ENCODE measurements at regions not wholly inside any gene's neighbourhood (a gene's known extent, or its start where the extent isn't known, plus 50 kb on each side); places are given as distances from the start of the nearest gene placed in this dataset.

DNA sequence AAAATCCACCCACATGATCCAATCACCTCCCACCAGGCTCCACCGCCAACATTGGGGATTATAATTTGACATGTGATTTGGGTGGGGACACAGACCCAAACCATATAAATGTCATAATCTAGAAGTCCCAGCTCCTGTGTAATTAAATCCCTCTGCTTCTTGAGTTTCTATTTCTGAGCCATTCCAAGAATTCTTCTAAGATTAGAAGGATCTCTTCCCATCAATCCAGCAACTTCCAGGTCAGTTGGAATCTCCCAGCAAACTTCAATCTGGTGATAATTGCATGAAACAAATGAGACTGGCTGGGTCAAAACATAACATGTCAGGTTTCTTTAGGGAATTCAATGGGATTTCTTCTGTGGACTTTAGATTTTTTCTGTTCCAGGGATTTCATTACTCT, 127.8 kb upstream of the CDH5 start:
- H3K4me1 ChIP-seq (ENCODE audit: control insufficient read depth, insufficient read depth, low read length), result no peaks in the 10 kb centered on the region
- H3K9ac ChIP-seq (ENCODE audit: low read depth, low read length), result no peak overlapping the region
- no peak overlapping the region for H3K4me3 ChIP-seq (ENCODE audit: low read depth, low read length)
- H3K27ac ChIP-seq (ENCODE audit: low read depth, low read length), result no peak overlapping the region
- H3K9me3 ChIP-seq (ENCODE audit: control insufficient read depth, insufficient read depth, low read length), result no peaks in the 10 kb centered on the region; the same call in 1 of the 2 replicates
- H3K36me3 ChIP-seq (ENCODE audit: control insufficient read depth, insufficient read depth, low read length), result no peaks in the 10 kb centered on the region
- no peaks in the 10 kb centered on the region for H3K27me3 ChIP-seq (ENCODE audit: control insufficient read depth, insufficient read depth, low read length)

DNA sequence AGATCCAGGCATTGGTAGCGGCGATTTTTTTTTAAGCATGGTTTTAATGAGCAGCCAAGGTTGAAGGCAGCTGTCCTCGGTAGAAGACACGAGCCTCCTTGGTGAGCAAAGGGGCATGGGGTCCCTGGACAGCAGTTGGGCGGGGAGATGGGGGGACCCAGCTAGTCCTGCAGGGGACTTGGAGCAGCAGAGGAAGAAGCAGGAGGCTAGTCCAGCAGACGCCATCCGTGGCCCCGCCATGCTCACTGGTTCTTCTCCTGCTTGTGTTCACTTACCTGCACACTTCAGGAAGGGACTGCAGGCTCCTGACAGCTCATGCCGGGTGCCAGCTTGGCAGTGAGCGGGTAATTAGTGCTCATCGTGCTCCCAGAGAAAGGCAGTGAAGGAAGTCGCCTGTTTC, 130.2 kb upstream of the CDH5 start:
- H3K27me3 ChIP-seq (ENCODE audit: control insufficient read depth, insufficient read depth, low read length), result no peaks in the 10 kb centered on the region
- H3K36me3 ChIP-seq (ENCODE audit: control insufficient read depth, insufficient read depth, low read length), result no peaks in the 10 kb centered on the region
- H3K27ac ChIP-seq (ENCODE audit: low read depth, low read length), result no peak overlapping the region
- no peak overlapping the region for H3K4me3 ChIP-seq (ENCODE audit: low read depth, low read length)
- no peak overlapping the region for H3K9ac ChIP-seq (ENCODE audit: low read depth, low read length)
- no peaks in the 10 kb centered on the region; the same call in 1 of the 2 replicates for H3K9me3 ChIP-seq (ENCODE audit: control insufficient read depth, insufficient read depth, low read length)
- H3K4me1 ChIP-seq (ENCODE audit: control insufficient read depth, insufficient read depth, low read length), result no peaks in the 10 kb centered on the region

DNA sequence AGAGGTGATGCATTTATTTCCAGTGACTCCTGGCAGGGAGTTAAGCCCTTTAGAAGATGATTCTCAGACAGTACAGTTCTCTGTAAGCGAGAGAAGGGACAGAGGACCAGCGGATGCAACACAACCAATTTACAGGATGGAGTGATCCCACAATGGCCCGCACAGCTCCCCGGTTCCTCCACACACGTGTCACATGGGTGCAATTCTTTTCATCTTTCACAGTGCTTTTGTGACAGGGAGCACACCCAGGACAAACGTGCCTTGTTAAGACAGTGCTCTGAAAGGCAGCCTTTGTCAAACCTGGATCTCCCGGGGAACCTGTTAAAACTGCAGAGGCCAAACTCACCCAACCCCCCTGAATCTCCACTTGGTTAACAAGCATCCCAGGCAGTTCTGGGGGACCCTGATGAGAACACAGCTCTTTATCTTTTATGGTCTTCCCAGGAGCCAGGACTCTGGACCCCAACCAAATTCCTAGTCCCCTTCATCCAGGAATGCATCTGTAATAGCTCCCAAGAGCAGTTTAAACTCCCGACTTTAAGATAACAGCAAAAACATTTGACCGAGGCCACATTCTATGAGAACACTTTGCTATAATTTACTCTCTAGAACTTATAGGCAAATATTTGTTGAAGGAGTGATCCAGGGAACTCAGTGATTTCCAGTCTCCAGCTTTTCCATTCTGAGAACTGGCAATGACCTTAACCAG, 134.9 kb upstream of the CDH5 start:
- no peaks in the 10 kb centered on the region for H3K9me3 ChIP-seq (ENCODE audit: control insufficient read depth, insufficient read depth, low read length)
- H3K9ac ChIP-seq (ENCODE audit: low read depth, low read length), result no peak overlapping the region
- no peak overlapping the region for H3K4me3 ChIP-seq (ENCODE audit: low read depth, low read length)
- H3K27me3 ChIP-seq (ENCODE audit: control insufficient read depth, insufficient read depth, low read length), result no peaks in the 10 kb centered on the region
- H3K27ac ChIP-seq (ENCODE audit: low read depth, low read length), result no peak overlapping the region
- no peaks in the 10 kb centered on the region for H3K4me1 ChIP-seq (ENCODE audit: control insufficient read depth, insufficient read depth, low read length)
- H3K36me3 ChIP-seq (ENCODE audit: control insufficient read depth, insufficient read depth, low read length), result no peaks in the 10 kb centered on the region

DNA sequence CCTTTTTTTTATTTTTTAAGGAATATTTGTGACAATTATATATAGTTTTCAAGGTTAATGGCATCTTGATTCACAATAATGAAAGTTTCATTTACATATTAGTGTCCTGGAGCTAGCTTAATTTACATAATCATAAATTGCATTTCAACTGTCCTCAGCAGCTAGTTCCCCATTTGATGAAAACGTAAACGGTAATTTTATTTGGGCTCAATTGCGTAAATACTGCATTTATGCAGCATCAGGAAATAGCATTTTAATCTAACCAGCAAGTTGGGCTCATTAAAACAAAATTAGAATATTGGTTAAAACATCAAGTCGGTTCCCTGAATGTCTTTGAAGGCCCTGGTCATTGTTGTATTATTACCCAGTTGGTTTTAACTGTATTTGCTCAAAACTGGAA, 136.8 kb upstream of the CDH5 start:
- no peak overlapping the region for H3K27ac ChIP-seq (ENCODE audit: low read depth, low read length)
- H3K9ac ChIP-seq (ENCODE audit: low read depth, low read length), result no peak overlapping the region
- H3K36me3 ChIP-seq (ENCODE audit: control insufficient read depth, insufficient read depth, low read length), result no peaks in the 10 kb centered on the region
- no peaks in the 10 kb centered on the region for H3K9me3 ChIP-seq (ENCODE audit: control insufficient read depth, insufficient read depth, low read length)
- H3K4me1 ChIP-seq (ENCODE audit: control insufficient read depth, insufficient read depth, low read length), result no peaks in the 10 kb centered on the region
- H3K4me3 ChIP-seq (ENCODE audit: low read depth, low read length), result no peak overlapping the region
- H3K27me3 ChIP-seq (ENCODE audit: control insufficient read depth, insufficient read depth, low read length), result no peaks in the 10 kb centered on the region

DNA sequence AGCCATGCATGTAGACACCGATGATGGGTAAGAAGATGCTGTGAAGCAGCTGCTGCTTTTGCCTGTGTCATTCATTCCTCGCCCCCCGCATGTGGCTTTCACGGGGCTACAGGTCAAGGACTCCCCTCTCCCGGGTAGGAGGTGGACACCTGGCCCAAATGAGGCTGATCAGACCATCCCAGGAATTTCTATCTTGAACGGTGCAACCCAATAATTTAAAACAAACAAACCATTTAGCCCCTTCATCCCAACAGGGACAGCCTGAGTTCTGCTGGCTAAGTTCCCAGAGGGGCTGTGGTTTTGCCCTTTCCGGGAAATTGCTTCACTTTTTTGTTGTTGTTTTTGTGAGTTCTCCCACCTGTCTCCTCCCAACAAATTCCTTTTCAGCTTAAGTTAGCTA, 137.7 kb upstream of the CDH5 start:
- Histone ChIP-seq H3K27ac (ENCODE audit: low read depth, low read length) (no peak overlapping the region), H3K36me3 (ENCODE audit: control insufficient read depth, insufficient read depth, low read length) (no peaks in the 10 kb centered on the region), H3K27me3 (ENCODE audit: control insufficient read depth, insufficient read depth, low read length) (no peaks in the 10 kb centered on the region), H3K9me3 (ENCODE audit: control insufficient read depth, insufficient read depth, low read length) (no peaks in the 10 kb centered on the region), H3K4me3 (ENCODE audit: low read depth, low read length) (no peak overlapping the region), H3K4me1 (ENCODE audit: control insufficient read depth, insufficient read depth, low read length) (no peaks in the 10 kb centered on the region), H3K9ac (ENCODE audit: low read depth, low read length) (no peak overlapping the region)

DNA sequence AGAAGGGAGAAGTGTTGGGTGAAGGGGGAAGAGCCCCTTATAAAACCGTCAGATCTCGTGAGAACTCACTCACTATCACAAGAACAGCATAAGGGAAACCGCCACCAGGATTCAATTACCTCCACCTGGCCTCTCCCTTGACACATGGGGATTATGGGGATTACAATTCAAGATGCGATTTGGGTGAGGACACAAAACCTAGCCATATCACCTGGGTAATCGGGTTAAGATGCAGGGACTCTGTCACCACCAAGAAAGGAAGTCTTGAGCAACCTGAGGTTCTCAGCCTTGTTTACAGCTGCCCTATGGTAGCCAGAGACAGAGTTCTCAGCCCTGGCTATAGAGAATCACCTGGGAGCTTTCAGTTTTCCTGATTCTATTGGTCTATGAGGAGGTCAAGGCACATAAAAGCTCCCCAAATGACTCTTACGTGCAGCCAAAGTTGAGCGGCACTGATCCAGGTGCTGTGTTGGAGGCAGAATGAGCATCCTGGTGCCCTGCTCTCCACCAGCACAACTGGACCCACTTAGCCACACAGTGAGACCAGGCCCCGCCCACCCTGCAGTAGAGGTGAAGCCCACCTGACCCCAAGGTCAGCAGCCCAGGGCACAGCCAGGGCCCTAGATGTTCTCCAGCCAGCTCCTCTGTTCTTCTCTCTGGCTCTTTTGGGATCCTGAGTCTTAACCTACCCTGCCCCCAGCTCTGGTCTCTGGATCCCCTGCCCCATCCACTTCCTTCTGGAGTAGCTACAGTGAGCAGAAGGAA, 138.5 kb upstream of the CDH5 start:
- Histone ChIP-seq H3K36me3 (ENCODE audit: control insufficient read depth, insufficient read depth, low read length) (no peaks in the 10 kb centered on the region), H3K4me3 (ENCODE audit: low read depth, low read length) (no peak overlapping the region), H3K27ac (ENCODE audit: low read depth, low read length) (no peak overlapping the region), H3K9me3 (ENCODE audit: control insufficient read depth, insufficient read depth, low read length) (no peaks in the 10 kb centered on the region), H3K27me3 (ENCODE audit: control insufficient read depth, insufficient read depth, low read length) (no peaks in the 10 kb centered on the region), H3K4me1 (ENCODE audit: control insufficient read depth, insufficient read depth, low read length) (no peaks in the 10 kb centered on the region), H3K9ac (ENCODE audit: low read depth, low read length) (no peak overlapping the region)

DNA sequence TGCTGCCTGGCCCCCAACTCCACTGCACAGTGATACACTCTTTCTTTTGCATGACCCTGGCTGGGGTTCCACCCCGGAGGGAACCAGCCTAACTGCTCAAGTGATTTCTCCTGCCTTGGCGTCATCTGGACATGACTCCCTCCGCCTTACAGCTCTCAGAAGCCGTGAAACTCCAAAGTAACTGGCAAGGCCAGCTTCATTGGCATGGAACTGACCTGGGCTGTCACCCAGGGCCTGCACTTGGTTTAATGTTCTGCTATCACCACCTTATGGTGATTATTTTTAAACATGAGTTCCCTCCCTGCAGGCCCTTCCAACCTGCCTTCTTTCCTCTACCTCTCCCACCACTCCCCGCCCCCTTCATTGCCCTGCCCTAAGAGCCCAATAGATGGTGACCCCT, 139.7 kb upstream of the CDH5 start:
- Histone ChIP-seq H3K4me1 (ENCODE audit: control insufficient read depth, insufficient read depth, low read length) (no peaks in the 10 kb centered on the region), H3K4me3 (ENCODE audit: low read depth, low read length) (no peak overlapping the region), H3K27ac (ENCODE audit: low read depth, low read length) (no peak overlapping the region), H3K9ac (ENCODE audit: low read depth, low read length) (no peak overlapping the region), H3K27me3 (ENCODE audit: control insufficient read depth, insufficient read depth, low read length) (no peaks in the 10 kb centered on the region), H3K9me3 (ENCODE audit: control insufficient read depth, insufficient read depth, low read length) (no peaks in the 10 kb centered on the region), H3K36me3 (ENCODE audit: control insufficient read depth, insufficient read depth, low read length) (no peaks in the 10 kb centered on the region)

DNA sequence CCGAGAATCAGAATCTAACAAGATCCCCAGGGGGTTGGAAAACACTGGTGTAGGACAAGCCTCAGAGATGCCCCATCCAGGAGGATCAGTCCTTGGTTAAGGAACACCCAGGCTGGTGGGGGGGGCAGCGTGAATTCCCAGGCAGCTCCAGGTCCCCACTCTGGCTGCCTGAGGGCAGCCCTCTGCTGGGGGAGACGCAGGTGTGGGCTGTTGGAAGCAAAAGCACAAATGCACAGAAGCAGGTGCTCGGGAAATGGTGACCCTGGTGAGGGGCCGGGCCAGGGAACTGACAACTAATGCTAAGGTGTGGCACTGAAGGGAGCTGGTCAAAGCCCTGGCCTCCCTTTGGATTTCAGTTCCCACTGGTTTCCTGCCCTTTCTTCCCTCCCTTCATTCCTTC, 140.8 kb upstream of the CDH5 start:
- no peaks in the 10 kb centered on the region for H3K27me3 ChIP-seq (ENCODE audit: control insufficient read depth, insufficient read depth, low read length)
- H3K4me3 ChIP-seq (ENCODE audit: low read depth, low read length), result no peak overlapping the region
- no peaks in the 10 kb centered on the region for H3K36me3 ChIP-seq (ENCODE audit: control insufficient read depth, insufficient read depth, low read length)
- no peak overlapping the region for H3K27ac ChIP-seq (ENCODE audit: low read depth, low read length)
- H3K9me3 ChIP-seq (ENCODE audit: control insufficient read depth, insufficient read depth, low read length), result no peaks in the 10 kb centered on the region
- H3K4me1 ChIP-seq (ENCODE audit: control insufficient read depth, insufficient read depth, low read length), result no peaks in the 10 kb centered on the region
- H3K9ac ChIP-seq (ENCODE audit: low read depth, low read length), result no peak overlapping the region

DNA sequence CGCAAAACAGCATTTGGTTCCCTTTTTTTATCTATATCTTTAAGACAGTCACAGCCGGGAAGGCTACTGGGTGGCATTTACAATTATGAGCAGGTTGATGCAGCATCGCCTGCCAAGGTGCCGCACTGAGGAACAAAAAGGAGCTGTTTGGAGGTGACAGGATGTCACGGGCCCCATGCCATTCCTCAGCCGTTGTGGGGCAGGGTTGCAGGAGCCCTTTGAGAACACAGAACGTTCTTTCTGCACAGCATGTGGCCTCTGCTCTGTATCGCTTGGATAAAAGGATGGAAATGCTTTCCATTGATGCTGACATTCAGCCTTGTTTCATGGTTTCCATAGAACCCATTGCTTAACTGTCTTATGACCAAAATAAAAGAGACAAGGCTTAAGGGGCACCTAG, 141.9 kb upstream of the CDH5 start:
- H3K4me3 ChIP-seq (ENCODE audit: low read depth, low read length), result no peak overlapping the region
- H3K36me3 ChIP-seq (ENCODE audit: control insufficient read depth, insufficient read depth, low read length), result no peaks in the 10 kb centered on the region
- no peak overlapping the region for H3K27ac ChIP-seq (ENCODE audit: low read depth, low read length)
- H3K4me1 ChIP-seq (ENCODE audit: control insufficient read depth, insufficient read depth, low read length), result no peaks in the 10 kb centered on the region
- H3K27me3 ChIP-seq (ENCODE audit: control insufficient read depth, insufficient read depth, low read length), result no peaks in the 10 kb centered on the region
- H3K9me3 ChIP-seq (ENCODE audit: control insufficient read depth, insufficient read depth, low read length), result no peaks in the 10 kb centered on the region
- H3K9ac ChIP-seq (ENCODE audit: low read depth, low read length), result no peak overlapping the region

DNA sequence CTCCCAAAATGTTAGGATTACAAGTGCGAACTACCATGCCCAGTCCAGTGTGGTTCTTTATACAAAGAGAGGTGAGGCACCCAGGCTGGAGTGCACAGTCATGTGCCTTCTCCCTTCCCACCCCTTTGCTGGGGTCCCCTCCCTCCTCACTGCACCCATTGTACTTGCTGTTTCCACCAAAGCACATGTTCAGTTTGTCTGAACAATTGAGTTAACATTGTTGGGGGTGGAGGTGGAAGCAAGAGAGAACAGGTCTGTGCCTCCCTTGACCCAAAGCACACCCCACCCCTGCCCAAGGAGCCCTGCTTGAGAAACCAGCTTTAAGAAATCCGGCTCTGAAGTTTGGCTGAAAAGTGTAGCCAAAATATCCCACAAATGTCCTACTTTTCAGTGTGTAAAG, 142.3 kb upstream of the CDH5 start:
- H3K9me3 ChIP-seq (ENCODE audit: control insufficient read depth, insufficient read depth, low read length), result no peaks in the 10 kb centered on the region
- no peaks in the 10 kb centered on the region for H3K4me1 ChIP-seq (ENCODE audit: control insufficient read depth, insufficient read depth, low read length)
- H3K9ac ChIP-seq (ENCODE audit: low read depth, low read length), result no peak overlapping the region
- no peaks in the 10 kb centered on the region for H3K36me3 ChIP-seq (ENCODE audit: control insufficient read depth, insufficient read depth, low read length)
- no peak overlapping the region for H3K27ac ChIP-seq (ENCODE audit: low read depth, low read length)
- no peaks in the 10 kb centered on the region for H3K27me3 ChIP-seq (ENCODE audit: control insufficient read depth, insufficient read depth, low read length)
- no peak overlapping the region for H3K4me3 ChIP-seq (ENCODE audit: low read depth, low read length)

DNA sequence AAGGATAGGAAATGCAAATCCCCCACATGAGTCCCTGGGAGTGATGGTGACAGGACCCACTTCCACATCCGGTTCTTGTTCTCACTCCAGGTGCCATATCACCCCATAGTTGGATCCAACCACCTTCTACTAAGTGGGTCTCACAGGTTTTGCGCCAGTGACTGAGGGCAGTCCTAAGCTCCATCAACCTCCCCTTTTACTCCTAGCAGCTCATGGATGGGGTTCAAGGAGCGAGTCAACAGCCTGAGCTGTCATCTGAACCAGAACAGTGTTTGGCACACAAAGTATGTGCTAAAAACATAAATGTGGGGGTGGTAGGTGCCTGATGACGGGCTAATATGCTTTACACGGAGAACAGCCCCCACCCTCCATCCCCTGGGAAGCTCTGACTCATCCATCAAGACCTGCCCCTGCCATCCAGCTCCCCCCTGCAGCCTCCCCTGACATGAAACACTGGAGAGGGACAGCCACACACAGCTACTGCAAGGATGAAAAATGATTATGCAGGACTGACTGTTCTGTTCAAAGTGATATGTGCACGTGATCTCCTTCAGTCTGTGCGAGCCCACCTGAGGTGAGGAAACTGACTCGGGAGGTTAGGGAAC, 143.2 kb upstream of the CDH5 start:
- no peak overlapping the region for H3K9ac ChIP-seq (ENCODE audit: low read depth, low read length)
- no peaks in the 10 kb centered on the region for H3K36me3 ChIP-seq (ENCODE audit: control insufficient read depth, insufficient read depth, low read length)
- H3K4me3 ChIP-seq (ENCODE audit: low read depth, low read length), result no peak overlapping the region
- no peaks in the 10 kb centered on the region for H3K27me3 ChIP-seq (ENCODE audit: control insufficient read depth, insufficient read depth, low read length)
- H3K9me3 ChIP-seq (ENCODE audit: control insufficient read depth, insufficient read depth, low read length), result no peaks in the 10 kb centered on the region
- no peak overlapping the region for H3K27ac ChIP-seq (ENCODE audit: low read depth, low read length)
- H3K4me1 ChIP-seq (ENCODE audit: control insufficient read depth, insufficient read depth, low read length), result no peaks in the 10 kb centered on the region

All from HUES48 (cell line).